SJCRH30 (cell line): ENCODE measurements at regions not wholly inside any gene's neighbourhood (a gene's known extent, or its start where the extent isn't known, plus 50 kb on each side); places are given as distances from the start of the nearest gene placed in this dataset.
"Not testable (repeated sequence)": the region's sequence is repeated elsewhere in the genome, so short reads cannot be mapped to it uniquely, and the experiment has no call there.

Source experiments
- DNase-seq, 2 experiments: peaks; one replicate each; pipeline ENCODE4 v3.0.0-alpha.2; 2015 to 2020
- H3K27ac ChIP-seq: fragments of 250-450 bp; sonication (Bioruptor Pico); 2 replicates; pipeline ENCODE4 v1.5.1; 2020; ENCODE audit warnings: mild to moderate bottlenecking, moderate library complexity
- H3K27me3 ChIP-seq: fragments of 250-450 bp; sonication (Bioruptor Pico); 2 replicates; pipeline ENCODE4 v1.5.1; 2020; ENCODE audit warnings: mild to moderate bottlenecking, moderate library complexity
- H3K36me3 ChIP-seq: fragments of 250-450 bp; sonication (Bioruptor Pico); 2 replicates; pipeline ENCODE4 v1.5.1; 2020; ENCODE audit warnings: mild to moderate bottlenecking, moderate library complexity
- H3K4me1 ChIP-seq: fragments of 250-450 bp; sonication (Bioruptor Pico); 2 replicates; pipeline ENCODE4 v1.5.1; 2020; ENCODE audit warnings: mild to moderate bottlenecking, moderate library complexity
- H3K4me3 ChIP-seq: fragments of 250-450 bp; sonication (Bioruptor Pico); 2 replicates; pipeline ENCODE4 v1.5.1; 2020; ENCODE audit warnings: mild to moderate bottlenecking, moderate library complexity
- H3K9me3 ChIP-seq: fragments of 250-450 bp; sonication (Bioruptor Pico); replicated peaks from 2 replicates; pipeline ENCODE4 v1.5.1; 2020; ENCODE audit warnings: mild to moderate bottlenecking, moderate library complexity

DNA sequence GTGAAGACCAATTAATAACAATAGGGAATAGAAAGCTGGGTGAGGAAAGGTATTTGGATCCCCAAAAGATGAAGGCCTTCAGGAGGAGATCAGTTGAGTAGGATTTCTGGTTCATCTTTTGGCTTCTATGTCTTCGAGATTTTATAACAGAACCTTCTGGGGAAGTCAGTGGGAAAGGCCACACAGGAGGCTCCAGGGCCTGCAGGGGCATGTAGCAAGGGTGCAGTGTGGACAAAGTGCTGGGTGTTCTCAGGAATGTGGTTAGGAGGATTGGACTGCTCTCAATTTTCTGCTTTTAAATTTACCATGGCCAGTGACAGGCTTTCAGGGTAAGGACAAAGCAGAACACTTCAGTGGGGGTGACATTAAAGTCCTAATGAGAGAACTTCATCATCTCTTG, 378.0 kb downstream of the CCSER2 start:
- Histone ChIP-seq H3K4me3 (no peak overlapping the region), H3K27ac (peak overlapping the region; percentile 8; the same call in 1 of the 2 replicates), H3K36me3 (no peaks in the 10 kb centered on the region), H3K4me1 (no peaks in the 10 kb centered on the region), H3K27me3 (no peaks in the 10 kb centered on the region), H3K9me3 (no peaks in the 10 kb centered on the region)
- DNase-seq = peak in 1 of 2 experiments; percentile 24

DNA sequence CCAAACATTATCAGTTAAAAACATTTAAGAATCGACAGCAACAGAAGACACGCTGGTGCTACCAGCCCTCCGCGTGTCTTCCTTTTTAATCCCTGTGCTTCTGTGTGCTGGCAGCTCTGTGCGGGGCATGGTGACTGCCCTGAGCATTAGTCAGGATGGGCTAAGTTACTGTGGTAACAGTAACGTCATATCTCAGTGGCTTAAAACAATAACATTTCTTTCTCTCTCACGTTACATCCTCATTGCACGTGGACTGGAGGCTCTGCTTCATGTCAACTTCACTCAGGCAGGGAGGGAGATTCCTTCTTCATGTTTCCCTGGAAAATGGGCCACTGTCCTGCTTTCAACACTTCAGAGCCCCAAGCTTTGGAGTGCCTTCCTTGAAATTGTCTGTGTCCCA, 378.5 kb downstream of the CCSER2 start:
- Histone ChIP-seq H3K27me3 (no peaks in the 10 kb centered on the region), H3K9me3 (no peaks in the 10 kb centered on the region), H3K4me1 (no peaks in the 10 kb centered on the region), H3K27ac (peak overlapping the region; percentile 8), H3K4me3 (no peak overlapping the region), H3K36me3 (no peaks in the 10 kb centered on the region)
- peak in 1 of 2 experiments; percentile 20 for DNase-seq

DNA sequence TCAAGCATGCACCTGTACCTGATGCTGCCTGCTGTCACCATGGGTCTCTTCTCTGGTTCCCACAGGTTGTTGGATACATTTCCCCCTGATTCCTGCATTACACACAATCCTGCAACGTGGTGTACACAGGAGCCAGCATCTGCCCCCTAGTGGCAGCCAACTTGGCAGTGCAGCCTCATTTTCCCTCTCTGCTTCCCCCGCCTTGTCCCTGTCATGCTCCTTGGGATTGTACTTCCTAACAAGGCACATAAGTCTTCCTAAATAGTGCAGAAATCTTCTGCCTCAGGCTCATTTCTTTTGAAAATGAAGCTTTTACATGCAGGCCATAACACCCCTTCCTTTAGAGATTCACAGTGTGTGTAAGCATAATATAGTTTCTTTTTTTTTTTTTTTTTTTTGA, 387.5 kb downstream of the CCSER2 start:
- H3K4me1 ChIP-seq = no peaks in the 10 kb centered on the region; the same call in 1 of the 2 replicates
- DNase-seq = peak in 1 of 2 experiments; percentile 59
- H3K27me3 ChIP-seq = no peaks in the 10 kb centered on the region
- H3K36me3 ChIP-seq = no peaks in the 10 kb centered on the region
- no peaks in the 10 kb centered on the region for H3K9me3 ChIP-seq
- H3K4me3 ChIP-seq = no peak overlapping the region
- H3K27ac ChIP-seq = no peak overlapping the region

DNA sequence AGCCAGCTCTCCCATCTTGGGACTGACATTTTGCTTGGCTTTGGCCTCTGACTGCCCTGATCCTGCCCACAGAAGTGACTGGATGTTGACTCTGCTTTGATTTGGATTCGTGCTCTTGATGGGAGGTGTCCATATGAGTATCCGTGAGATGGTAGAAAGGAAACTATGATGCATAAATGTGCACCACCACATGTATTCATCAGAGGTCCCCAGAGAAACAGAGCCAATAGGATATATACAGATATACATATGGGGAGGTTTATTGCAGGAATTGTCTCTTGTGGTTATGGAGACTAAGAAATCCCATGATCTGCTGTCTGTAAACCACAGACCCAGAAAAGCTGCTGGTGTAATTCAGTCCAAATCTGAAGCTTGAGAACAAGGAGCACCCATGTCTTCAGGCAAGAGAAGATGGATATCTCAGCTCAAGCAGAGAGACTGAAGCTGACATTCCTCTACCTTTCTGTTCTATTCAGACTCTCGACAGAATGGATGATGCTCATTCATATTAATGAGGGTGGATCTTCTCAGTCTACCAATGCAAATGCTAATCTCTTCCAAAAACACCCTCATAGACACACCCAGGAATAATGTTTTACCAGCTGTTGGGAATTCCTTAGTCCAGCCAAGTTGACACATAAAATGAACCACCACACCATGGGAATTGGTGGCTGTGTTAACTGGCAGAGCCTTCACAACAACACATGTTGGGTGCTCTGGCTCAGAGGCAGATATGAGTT, 390.7 kb downstream of the CCSER2 start:
- H3K36me3 ChIP-seq = no peaks in the 10 kb centered on the region
- no peaks in the 10 kb centered on the region for H3K9me3 ChIP-seq
- DNase-seq = peak in 1 of 2 experiments; percentile 14
- no peak overlapping the region for H3K27ac ChIP-seq
- H3K27me3 ChIP-seq = no peaks in the 10 kb centered on the region
- no peak overlapping the region for H3K4me3 ChIP-seq
- no peaks in the 10 kb centered on the region; the same call in 1 of the 2 replicates for H3K4me1 ChIP-seq

DNA sequence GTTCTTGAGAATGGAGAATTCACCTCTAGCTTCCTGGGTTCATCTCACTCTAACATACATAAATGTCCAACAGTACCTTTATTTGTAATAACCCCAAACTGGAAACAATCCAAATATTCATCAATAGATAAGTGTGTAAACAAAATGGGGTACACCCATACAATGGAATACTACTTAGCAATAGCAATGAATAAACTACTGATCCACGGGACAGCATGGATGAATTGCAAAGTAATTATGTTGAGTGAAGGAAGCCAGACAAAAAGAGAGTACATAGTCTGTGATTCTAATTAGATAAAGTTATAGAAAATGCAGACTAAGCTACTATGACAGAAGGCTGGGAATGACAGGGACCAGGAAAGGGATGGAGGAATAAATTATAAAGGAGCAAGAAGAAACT, 391.3 kb downstream of the CCSER2 start:
- no peaks in the 10 kb centered on the region for H3K27me3 ChIP-seq
- no peak for DNase-seq
- H3K4me3 ChIP-seq = no peak overlapping the region
- H3K36me3 ChIP-seq = no peaks in the 10 kb centered on the region
- H3K9me3 ChIP-seq = no peaks in the 10 kb centered on the region
- H3K27ac ChIP-seq = no peak overlapping the region
- no peaks in the 10 kb centered on the region; the same call in 1 of the 2 replicates for H3K4me1 ChIP-seq

DNA sequence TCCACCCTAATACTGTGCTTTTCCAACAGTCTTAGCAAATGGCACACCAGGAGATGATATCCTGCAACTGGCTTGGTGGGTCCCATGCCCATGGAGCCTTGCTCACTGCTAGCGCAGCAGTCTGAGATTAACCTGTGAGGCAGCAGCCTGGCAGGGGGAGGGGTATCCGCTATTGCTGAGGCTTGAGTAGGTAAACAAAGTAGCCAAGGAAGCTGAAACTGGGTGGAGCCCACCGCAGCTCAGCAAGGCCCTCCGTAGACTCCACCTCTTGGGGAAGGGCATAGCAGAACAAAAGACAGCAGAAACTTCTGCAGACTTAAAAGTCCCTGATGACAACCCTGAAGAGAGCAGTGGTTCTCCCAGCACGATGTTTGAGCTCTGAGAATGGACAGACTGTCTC, 399.0 kb downstream of the CCSER2 start:
- DNase-seq = no peak
- Histone ChIP-seq H3K27ac (no peak overlapping the region), H3K4me1 (no peaks in the 10 kb centered on the region), H3K4me3 (no peak overlapping the region), H3K9me3 (no peaks in the 10 kb centered on the region), H3K27me3 (no peaks in the 10 kb centered on the region), H3K36me3 (no peaks in the 10 kb centered on the region)

DNA sequence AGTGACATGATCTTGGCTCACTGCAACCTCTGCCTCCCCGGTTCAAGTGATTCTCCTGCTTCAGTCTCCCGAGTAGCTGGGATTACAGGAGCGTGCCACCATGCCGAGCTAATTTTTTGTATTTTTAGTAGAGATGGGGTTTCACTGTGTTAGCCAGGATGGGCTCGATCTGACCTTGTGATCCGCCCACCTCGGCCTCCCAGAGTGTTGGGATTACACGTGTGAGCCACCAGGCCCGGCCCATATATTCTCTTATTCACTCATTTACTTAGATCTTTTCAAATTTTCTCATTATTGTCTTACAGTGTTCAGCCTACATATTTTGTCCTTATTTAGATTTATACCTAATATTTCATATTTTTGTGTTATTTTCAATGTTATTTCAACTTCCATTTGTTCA, 410.7 kb downstream of the CCSER2 start:
- not testable (repeated sequence) for H3K4me3 ChIP-seq, H3K27ac ChIP-seq, H3K4me1 ChIP-seq, DNase-seq, H3K9me3 ChIP-seq, H3K27me3 ChIP-seq, H3K36me3 ChIP-seq

DNA sequence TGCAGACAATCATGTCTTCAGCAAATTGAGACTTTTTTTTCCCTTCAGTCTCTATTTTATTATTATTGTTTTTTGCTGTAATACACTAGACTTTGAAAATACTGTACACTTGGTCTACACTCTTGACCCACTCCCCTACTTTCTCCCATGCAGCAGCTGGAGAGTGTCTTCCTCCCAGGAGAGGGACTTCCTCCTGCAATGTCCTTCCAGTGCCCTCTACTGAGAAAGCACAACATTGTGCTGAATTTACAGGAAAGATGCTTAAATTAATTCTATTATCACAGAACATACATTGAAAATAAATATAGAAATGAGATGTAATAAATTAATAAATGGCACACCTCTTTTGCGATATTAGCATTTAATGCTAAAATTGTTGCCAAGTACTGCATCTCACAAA, 411.3 kb downstream of the CCSER2 start:
- Histone ChIP-seq H3K27me3 (no peaks in the 10 kb centered on the region), H3K9me3 (no peaks in the 10 kb centered on the region), H3K36me3 (no peaks in the 10 kb centered on the region), H3K4me1 (no peaks in the 10 kb centered on the region), H3K27ac (no peak overlapping the region), H3K4me3 (no peak overlapping the region)
- peak in 1 of 2 experiments; percentile 9 for DNase-seq

DNA sequence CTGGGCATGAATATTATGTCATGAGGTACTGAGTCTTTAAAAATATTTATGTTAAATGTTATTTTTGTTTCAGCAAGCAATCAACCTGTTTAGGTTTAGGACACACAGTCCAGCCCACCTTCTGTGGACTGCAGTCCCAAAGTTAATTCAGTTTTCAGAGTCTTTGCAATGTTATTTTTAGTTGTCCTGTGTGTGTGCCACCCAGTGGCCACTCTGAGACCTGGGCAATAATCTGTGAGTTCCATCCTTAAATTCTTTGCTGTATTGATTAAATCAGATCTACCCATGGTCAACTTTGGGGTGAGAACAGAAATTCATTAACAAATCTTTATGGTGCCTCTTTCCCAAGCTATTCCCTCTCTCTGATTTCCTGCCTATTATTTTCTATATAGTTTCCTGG, 415.1 kb downstream of the CCSER2 start:
- Histone ChIP-seq H3K9me3 (no peaks in the 10 kb centered on the region), H3K4me3 (no peak overlapping the region), H3K27me3 (no peaks in the 10 kb centered on the region), H3K4me1 (no peaks in the 10 kb centered on the region), H3K27ac (no peak overlapping the region), H3K36me3 (no peaks in the 10 kb centered on the region)
- DNase-seq = peak in 1 of 2 experiments; percentile 6

DNA sequence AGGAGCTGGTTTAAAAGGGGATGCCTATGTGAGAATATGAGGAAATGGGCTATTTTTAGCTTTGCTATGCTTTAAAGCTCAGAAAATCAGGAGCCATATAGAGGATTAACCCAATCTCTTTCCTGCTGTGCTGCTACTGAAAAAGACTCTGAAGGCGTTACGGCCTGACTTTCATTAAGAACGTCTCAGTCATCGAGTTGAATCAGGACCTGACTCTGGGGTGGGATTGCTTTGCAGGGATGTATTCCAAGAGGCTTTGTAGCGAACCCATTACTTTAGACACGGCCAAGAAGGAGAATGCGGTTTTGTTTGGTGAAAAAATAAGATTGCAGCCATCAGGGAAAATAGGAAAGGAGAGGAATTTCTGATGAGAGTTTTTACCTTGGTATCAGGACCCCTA, 426.9 kb downstream of the CCSER2 start:
- peak; percentile 21 to 60 for DNase-seq
- Histone ChIP-seq H3K4me3 (no peak overlapping the region), H3K27me3 (no peaks in the 10 kb centered on the region), H3K4me1 (peaks cover 7% of the 10 kb centered on the region), H3K27ac (peak overlapping the region; percentile 81), H3K9me3 (no peaks in the 10 kb centered on the region), H3K36me3 (no peaks in the 10 kb centered on the region)

DNA sequence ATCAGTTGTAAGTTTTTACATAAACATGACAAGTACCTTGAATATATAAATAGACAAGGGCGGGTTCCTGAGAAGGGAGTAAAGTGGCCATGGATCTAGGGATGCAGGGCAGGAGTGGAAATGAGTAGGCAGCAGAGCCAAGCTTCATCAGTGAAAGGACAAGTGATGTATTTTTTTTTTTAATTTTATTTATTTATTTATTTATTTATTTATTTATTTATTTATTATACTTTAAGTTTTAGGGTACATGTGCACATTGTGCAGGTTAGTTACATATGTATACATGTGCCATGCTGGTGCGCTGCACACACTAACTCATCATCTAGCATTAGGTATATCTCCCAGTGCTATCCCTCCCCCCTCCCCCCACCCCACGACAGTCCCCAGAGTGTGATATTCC, 428.3 kb downstream of the CCSER2 start:
- not testable (repeated sequence) for H3K4me3 ChIP-seq, H3K4me1 ChIP-seq, H3K27me3 ChIP-seq, H3K36me3 ChIP-seq, DNase-seq, H3K9me3 ChIP-seq
- peak overlapping the region; percentile 81; the same call in 1 of the 2 replicates for H3K27ac ChIP-seq

DNA sequence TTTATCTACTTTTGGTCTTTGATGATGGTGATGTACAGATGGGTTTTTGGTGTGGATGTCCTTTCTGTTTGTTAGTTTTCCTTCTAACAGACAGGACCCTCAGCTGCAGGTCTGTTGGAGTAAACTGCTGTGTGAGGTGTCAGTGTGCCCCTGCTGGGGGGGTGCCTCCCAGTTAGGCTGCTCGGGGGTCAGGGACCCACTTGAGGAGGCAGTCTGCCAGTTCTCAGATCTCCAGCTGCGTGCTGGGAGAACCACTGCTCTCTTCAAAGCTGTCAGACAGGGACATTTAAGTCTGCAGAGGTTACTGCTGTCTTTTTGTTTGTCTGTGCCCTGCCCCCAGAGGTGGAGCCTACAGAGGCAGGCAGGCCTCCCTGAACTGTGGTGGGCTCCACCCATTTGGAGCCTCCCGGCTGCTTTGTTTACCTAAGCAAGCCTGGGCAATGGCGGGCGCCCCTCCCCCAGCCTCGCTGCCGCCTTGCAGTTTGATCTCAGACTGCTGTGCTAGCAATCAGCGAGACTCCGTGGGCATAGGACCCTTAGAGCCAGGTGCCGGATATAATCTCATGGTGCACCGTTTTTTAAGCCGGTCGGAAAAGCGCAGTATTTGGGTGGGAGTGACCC, 433.7 kb downstream of the CCSER2 start:
- H3K4me3 ChIP-seq, H3K4me1 ChIP-seq, H3K36me3 ChIP-seq, H3K27me3 ChIP-seq, H3K27ac ChIP-seq, H3K9me3 ChIP-seq: not testable (repeated sequence)
- DNase-seq = peak in 1 of 2 experiments; percentile 13

DNA sequence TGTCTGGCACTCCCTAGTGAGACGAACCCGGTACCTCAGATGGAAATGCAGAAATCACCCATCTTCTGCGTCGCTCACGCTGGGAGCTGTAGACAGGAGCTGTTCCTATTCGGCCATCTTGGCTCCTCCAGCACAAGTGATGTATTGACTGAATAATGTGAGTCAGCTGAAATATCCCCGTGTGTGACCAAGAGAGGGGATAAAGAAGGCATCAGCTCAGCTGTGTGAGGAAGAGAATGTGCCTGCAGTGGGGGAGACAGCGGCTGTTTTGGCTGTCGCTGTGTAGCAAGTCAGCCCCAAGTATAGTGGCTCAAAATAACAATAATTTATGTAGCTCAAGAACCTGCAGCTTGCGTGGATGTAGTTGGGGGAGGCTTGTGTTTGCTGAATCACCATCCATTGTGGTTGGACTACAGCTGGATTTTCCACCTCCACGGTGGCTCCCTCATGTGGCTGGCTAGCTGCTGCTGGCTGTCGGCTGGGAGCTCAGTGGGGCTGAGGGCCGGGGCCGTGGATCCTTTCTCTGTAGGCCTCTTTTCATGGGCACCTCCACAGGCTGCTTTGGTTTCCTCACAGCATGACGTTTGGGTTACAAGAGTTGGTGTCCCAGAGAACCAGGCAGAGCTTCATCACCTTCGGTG, 434.5 kb downstream of the CCSER2 start:
- H3K9me3 ChIP-seq = no peaks in the 10 kb centered on the region
- DNase-seq = peak in 1 of 2 experiments; percentile 1
- H3K4me1 ChIP-seq = no peaks in the 10 kb centered on the region
- H3K27me3 ChIP-seq = no peaks in the 10 kb centered on the region
- H3K4me3 ChIP-seq = no peak overlapping the region
- no peak overlapping the region for H3K27ac ChIP-seq
- H3K36me3 ChIP-seq = no peaks in the 10 kb centered on the region

DNA sequence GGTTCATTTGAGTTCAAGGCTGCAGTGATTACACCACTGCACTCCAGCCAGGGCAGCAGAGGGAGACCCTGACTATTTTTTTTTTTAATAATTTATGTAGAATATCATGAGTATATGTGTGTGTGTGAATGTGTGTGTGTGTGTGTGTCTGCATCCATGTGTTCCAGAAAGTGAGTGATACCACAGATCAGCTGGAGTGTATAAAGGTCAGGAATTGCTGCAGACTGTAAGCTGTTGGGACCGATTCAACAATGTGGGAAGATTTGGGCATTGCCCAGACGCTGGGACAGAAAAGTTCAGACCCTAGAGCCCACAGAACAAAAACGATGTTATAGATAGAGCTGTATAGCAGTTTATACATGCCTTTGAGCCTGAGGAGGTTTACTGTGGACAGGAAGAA, 435.6 kb downstream of the CCSER2 start:
- H3K4me3 ChIP-seq = no peak overlapping the region
- DNase-seq = peak in 1 of 2 experiments; percentile 37
- H3K27ac ChIP-seq = no peak overlapping the region
- H3K36me3 ChIP-seq = no peaks in the 10 kb centered on the region
- no peaks in the 10 kb centered on the region for H3K9me3 ChIP-seq
- no peaks in the 10 kb centered on the region for H3K4me1 ChIP-seq
- H3K27me3 ChIP-seq = no peaks in the 10 kb centered on the region

DNA sequence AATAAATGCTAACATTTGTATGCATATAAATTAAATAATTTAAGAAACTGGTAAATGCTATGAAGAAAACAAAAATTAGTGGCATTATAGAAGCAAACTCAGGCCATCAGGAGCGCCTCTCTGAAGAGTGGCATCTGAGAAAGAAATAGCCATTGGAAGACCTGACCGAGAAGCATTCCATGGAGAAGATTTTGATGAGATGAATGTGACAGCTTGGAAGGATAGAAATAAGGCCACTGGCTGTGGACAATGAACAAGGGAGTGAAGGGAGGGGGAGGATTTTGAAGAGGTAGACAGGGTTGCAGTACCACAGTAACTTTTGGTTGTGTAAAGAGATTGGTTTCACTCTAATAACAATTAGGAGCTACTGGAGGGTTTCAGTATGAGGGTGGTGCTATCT, 436.7 kb downstream of the CCSER2 start:
- Histone ChIP-seq H3K9me3 (no peaks in the 10 kb centered on the region), H3K4me1 (no peaks in the 10 kb centered on the region)

More for the DNA sequence above, 436.7 kb downstream of the CCSER2 start:
- Histone ChIP-seq H3K36me3 (no peaks in the 10 kb centered on the region), H3K27me3 (no peaks in the 10 kb centered on the region), H3K27ac (no peak overlapping the region), H3K4me3 (no peak overlapping the region)
- no peak for DNase-seq
